GM12864 (cell line): ENCODE measurements at regions not wholly inside any gene's neighbourhood (a gene's known extent, or its start where the extent isn't known, plus 50 kb on each side); places are given as distances from the start of the nearest gene placed in this dataset.

Experiments
- DNase-seq: peaks from one replicate; pipeline ENCODE4 v3.0.0-alpha.2; 2011; ENCODE audit warnings: low read depth
- H3K4me3 ChIP-seq: 2 replicates; pipeline ENCODE4 v1.5.1; 2011; ENCODE audit warnings: mild to moderate bottlenecking, low read depth, low read length, control low read depth
- CTCF ChIP-seq: IDR thresholded peaks from 2 replicates; pipeline ENCODE4 v1.5.1; 2011; ENCODE audit warnings: low read depth, mild to moderate bottlenecking, moderate library complexity, low read length, control low read depth, inconsistent platforms; ENCODE audit errors: missing control alignments

DNA sequence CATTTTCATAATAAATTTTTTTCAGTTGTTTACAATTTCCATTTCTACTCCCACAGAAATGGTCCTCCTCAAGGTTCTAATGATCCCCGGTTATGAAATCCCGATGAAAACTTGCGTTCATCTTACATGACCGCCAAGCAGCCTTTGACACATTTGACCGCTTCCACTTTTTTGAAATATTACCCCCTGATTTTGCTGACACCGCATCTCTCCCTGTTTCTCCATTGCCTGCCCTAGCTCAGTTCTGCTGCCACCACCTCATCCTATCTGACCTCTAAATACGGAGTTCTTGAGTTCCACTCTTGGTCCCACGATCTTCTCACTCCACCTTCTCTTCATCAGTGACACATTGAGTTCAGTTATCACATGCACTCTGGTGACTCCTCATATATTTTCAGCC, 74.1 kb downstream of the SLC35B3 start:
- H3K4me3 ChIP-seq, result no peak overlapping the region
- no peak for TF ChIP-seq CTCF
- DNase-seq, result no peak

DNA sequence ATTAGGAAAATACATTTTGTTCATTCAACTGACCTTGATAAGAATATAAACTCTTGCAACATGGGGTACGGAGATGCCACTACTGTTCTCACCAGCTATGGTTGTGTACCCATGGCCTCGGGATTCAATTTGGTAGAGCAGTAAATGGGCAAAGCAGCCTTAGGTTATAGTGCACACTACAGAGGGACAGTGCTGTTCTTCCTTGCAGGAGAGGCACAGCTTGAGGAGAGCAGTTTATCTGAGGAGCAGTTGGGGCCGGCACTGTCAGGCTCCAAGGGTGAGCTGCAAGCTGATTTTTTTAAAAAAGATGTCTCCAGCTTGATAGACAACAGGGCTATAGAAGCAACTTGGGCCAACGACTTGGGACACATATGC, 82.4 kb downstream of the SLC35B3 start:
- no peak for DNase-seq
- TF ChIP-seq CTCF, result no peak
- no peak overlapping the region for H3K4me3 ChIP-seq

GRCh38 chr6:8352335-8352965, 82.9 kb downstream of the SLC35B3 start:
- no peak for TF ChIP-seq CTCF
- no peak overlapping the region for H3K4me3 ChIP-seq
- DNase-seq, result no peak

DNA sequence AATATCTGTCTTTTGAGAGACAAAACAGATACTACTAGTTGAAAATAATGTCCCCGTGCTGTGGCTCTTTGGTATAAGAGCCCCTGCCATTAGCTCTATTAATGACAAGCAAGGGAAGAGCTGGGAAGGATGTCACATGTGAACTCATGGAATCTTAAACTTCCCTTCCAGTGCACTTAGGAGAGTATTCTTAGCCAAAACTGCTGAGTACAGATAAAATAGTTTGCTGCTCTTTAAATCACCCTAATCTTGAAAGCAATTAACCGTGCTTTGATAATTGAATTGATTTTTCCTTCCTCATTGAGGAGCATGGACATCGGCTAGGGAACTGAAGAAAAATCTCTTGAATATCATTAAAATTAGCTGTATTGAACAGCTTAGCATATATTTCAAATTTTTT, 91.7 kb downstream of the SLC35B3 start:
- no peak for DNase-seq
- no peak for TF ChIP-seq CTCF
- H3K4me3 ChIP-seq, result no peak overlapping the region

DNA sequence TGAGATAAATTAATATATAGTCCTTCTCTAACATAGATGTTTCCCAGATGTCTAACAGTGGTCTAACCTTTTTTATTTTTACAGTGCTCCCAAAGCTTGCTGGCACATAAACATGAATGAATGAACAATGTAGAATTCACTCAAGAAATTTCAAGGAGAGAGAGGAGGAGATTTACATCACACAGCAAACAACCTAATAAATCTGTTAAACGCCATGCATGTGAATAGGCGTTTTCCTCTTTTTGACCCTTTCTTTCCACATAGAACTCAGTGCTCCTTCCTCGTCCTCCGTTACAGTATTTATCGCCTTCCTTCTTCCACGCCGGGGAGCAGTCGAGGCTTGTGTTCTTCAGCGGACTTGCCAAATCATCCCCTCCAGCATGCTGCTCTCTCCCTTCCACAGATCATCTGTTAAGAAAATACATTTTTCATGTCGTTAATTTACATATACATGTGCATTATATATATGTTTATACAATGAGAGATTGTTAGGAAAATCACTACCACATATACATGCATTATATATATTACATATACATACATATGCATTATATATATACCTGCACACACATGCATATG, 93.0 kb downstream of the SLC35B3 start:
- H3K4me3 ChIP-seq, result no peak overlapping the region
- TF ChIP-seq CTCF, result no peak
- DNase-seq, result no peak

DNA sequence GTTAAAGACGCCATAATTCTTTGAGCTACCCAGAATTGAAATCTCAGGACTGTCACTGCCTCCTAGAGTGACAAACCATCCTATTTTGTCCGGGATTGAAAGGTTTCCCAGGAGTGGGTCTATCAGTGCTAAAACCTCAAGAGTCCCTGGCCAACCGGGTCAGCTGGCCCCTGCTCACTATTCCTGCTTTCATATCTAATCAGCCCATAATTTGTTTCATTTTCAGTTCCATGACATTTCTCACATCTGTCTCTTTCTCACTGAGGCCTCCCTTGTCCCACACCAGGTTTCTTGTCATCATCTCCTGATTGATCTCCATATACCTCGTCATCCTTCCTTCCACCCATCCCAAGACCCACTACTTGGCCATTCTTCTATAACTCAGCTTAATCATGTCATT, 98.2 kb downstream of the SLC35B3 start:
- no peak overlapping the region for H3K4me3 ChIP-seq
- no peak for TF ChIP-seq CTCF
- DNase-seq, result no peak
